Endodermal cell (in vitro differentiated cells): ENCODE measurements at regions not wholly inside any gene's neighbourhood (a gene's known extent, or its start where the extent isn't known, plus 50 kb on each side); places are given as distances from the start of the nearest gene placed in this dataset.

Experiments
- DNase-seq: peaks from one replicate; pipeline ENCODE4 v3.0.0-alpha.2; 2017
- H3K27ac ChIP-seq: 2 replicates; pipeline ENCODE4 v1.5.1; 2013; ENCODE audit warnings: mild to moderate bottlenecking, low read depth, low read length, moderate library complexity
- H3K27me3 ChIP-seq: 2 replicates; pipeline ENCODE4 v1.6.1; 2013; ENCODE audit warnings: mild to moderate bottlenecking, low read length, moderate library complexity; ENCODE audit not compliant: insufficient read depth, control insufficient read depth, poor library complexity, severe bottlenecking
- H3K36me3 ChIP-seq: 2 replicates; pipeline ENCODE4 v1.7.0; 2013; ENCODE audit warnings: mild to moderate bottlenecking, low read length, moderate library complexity; ENCODE audit not compliant: control insufficient read depth, insufficient read depth
- H3K4me1 ChIP-seq: one replicate; pipeline ENCODE4 v1.7.0; 2013; ENCODE audit warnings: low read length; ENCODE audit not compliant: control insufficient read depth, insufficient read depth
- H3K4me3 ChIP-seq: 2 replicates; pipeline ENCODE4 v1.5.1; 2013; ENCODE audit warnings: mild to moderate bottlenecking, low read length, moderate library complexity
- H3K9ac ChIP-seq: 2 replicates; pipeline ENCODE4 v1.6.1; 2013; ENCODE audit warnings: mild to moderate bottlenecking, low read length, moderate library complexity; ENCODE audit not compliant: poor library complexity, severe bottlenecking; ENCODE audit errors: extremely low read depth
- H3K9me3 ChIP-seq: 2 replicates; pipeline ENCODE4 v1.6.1; 2013; ENCODE audit warnings: mild to moderate bottlenecking, low read length, moderate library complexity; ENCODE audit not compliant: control insufficient read depth
- H3K27ac Mint-ChIP-seq: 2 replicates; pipeline ENCODE4 v1.8.0; 2020; ENCODE audit warnings: mixed read lengths
- H3K27me3 Mint-ChIP-seq: 2 replicates; pipeline ENCODE4 v1.8.0; 2021; ENCODE audit warnings: mild to moderate bottlenecking, mixed read lengths; ENCODE audit not compliant: insufficient read depth
- H3K36me3 Mint-ChIP-seq: 2 replicates; pipeline ENCODE4 v1.8.0; 2020; ENCODE audit warnings: low read depth, mixed read lengths
- H3K4me1 Mint-ChIP-seq: 2 replicates; pipeline ENCODE4 v1.8.0; 2020; ENCODE audit warnings: mixed read lengths
- H3K4me3 Mint-ChIP-seq: 2 replicates; pipeline ENCODE4 v1.8.0; 2020; ENCODE audit warnings: mild to moderate bottlenecking, moderate library complexity, mixed read lengths
- H3K9me3 Mint-ChIP-seq: 2 replicates; pipeline ENCODE4 v1.8.0; 2020; ENCODE audit warnings: mild to moderate bottlenecking, mixed read lengths
- WGBS, 2 experiments: methylation state at CpG; one replicate each; pipeline versions ENCODE4 v1.1.5 to v1.1.7; 2013; ENCODE audit warnings: missing lambda C conversion rate in 2 of 2, mixed read lengths in 1 of 2; ENCODE audit not compliant: insufficient coverage in 1 of 2, insufficient read length in 1 of 2; 5-methylcytosine and 5-hydroxymethylcytosine counted together
- TF ChIP-seq, protein P1 (sequence below): fragments of 200-600 bp; sonication (generic); conservative IDR thresholded peaks from 2 replicates; pipeline ENCODE4 v1.5.0; 2021; ENCODE audit warnings: antibody characterized with exemption, mild to moderate bottlenecking

DNA sequence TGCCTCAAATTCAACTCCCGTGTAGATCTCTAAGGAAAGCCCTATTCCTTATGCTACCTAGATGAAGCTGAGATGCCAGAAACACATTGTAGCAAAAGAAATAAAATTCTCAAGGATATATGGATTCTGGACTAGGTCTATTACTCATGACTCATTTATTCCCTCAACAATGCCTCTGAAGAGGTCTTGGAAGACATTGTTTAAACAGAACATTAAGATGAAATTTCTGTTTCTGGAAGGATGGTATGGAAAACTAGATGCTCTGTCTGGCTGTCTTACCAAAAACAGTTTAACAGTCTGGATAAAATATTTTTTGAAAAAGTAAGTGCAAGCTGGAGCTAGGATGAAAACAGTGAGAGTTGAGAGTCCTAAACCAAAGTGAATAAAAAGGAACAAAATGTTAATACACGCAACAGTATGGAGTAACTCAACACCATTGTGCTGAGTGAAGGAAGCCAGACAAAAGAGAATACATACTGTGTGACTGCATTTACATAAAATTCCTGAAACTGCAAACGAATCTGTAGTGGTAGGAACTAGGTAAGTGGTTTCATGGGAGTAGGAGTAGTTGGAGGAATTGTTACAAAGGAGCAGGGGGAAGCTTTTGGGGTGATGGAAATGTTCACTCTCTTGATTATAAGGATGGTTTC, 59.3 kb upstream of the GNG12 start:
- WGBS, 2 experiments = 64 to 74% methylated on average over 2 to 3 of the region's 3 CpGs
- no peaks in the 10 kb centered on the region for H3K27me3 Mint-ChIP-seq
- peak overlapping the region; percentile 3 for H3K27ac Mint-ChIP-seq
- no peaks in the 10 kb centered on the region for H3K4me1 Mint-ChIP-seq
- TF ChIP-seq, protein P1, sequence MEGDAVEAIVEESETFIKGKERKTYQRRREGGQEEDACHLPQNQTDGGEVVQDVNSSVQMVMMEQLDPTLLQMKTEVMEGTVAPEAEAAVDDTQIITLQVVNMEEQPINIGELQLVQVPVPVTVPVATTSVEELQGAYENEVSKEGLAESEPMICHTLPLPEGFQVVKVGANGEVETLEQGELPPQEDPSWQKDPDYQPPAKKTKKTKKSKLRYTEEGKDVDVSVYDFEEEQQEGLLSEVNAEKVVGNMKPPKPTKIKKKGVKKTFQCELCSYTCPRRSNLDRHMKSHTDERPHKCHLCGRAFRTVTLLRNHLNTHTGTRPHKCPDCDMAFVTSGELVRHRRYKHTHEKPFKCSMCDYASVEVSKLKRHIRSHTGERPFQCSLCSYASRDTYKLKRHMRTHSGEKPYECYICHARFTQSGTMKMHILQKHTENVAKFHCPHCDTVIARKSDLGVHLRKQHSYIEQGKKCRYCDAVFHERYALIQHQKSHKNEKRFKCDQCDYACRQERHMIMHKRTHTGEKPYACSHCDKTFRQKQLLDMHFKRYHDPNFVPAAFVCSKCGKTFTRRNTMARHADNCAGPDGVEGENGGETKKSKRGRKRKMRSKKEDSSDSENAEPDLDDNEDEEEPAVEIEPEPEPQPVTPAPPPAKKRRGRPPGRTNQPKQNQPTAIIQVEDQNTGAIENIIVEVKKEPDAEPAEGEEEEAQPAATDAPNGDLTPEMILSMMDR = no peak
- no peak overlapping the region for H3K9ac ChIP-seq
- no peaks in the 10 kb centered on the region for H3K36me3 Mint-ChIP-seq
- H3K4me3 ChIP-seq = no peak overlapping the region
- no peak for DNase-seq
- no peaks in the 10 kb centered on the region for H3K9me3 Mint-ChIP-seq
- no peak overlapping the region for H3K4me3 Mint-ChIP-seq
- no peak overlapping the region for H3K27ac ChIP-seq
- no peaks in the 10 kb centered on the region for H3K36me3 ChIP-seq
- no peaks in the 10 kb centered on the region for H3K27me3 ChIP-seq
- H3K9me3 ChIP-seq = no peaks in the 10 kb centered on the region
- H3K4me1 ChIP-seq = no peaks in the 10 kb centered on the region

GRCh38 chr1:67890857-67891256, 57.6 kb upstream of the GNG12 start:
- H3K9me3 Mint-ChIP-seq = no peaks in the 10 kb centered on the region
- no peaks in the 10 kb centered on the region for H3K4me1 Mint-ChIP-seq
- Histone ChIP-seq H3K27me3 (no peaks in the 10 kb centered on the region), H3K27ac (no peak overlapping the region), H3K9me3 (no peaks in the 10 kb centered on the region), H3K4me3 (no peak overlapping the region), H3K9ac (no peak overlapping the region), H3K36me3 (no peaks in the 10 kb centered on the region), H3K4me1 (no peaks in the 10 kb centered on the region)
- H3K27me3 Mint-ChIP-seq = no peaks in the 10 kb centered on the region
- no peak overlapping the region for H3K27ac Mint-ChIP-seq
- WGBS, 2 experiments = 87% methylated on average over 1 of the region's 1 CpG; no CpG with 5 or more reads in 1 of the 2 experiments
- H3K4me3 Mint-ChIP-seq = no peak overlapping the region
- TF ChIP-seq, protein P1 = no peak
- DNase-seq = no peak
- no peaks in the 10 kb centered on the region for H3K36me3 Mint-ChIP-seq

- Mint-ChIP-seq H3K36me3 (no peaks in the 10 kb centered on the region), H3K4me3 (no peak overlapping the region), H3K9me3 (no peaks in the 10 kb centered on the region), H3K27ac (no peak overlapping the region), H3K4me1 (no peaks in the 10 kb centered on the region), H3K27me3 (no peaks in the 10 kb centered on the region)
- no peak for DNase-seq
- Histone ChIP-seq H3K27ac (no peak overlapping the region), H3K4me1 (no peaks in the 10 kb centered on the region), H3K9ac (no peak overlapping the region), H3K36me3 (no peaks in the 10 kb centered on the region), H3K9me3 (no peaks in the 10 kb centered on the region), H3K27me3 (no peaks in the 10 kb centered on the region), H3K4me3 (no peak overlapping the region)
- TF ChIP-seq, protein P1 = no peak
These were observed 56.8 kb upstream of the GNG12 start for GRCh38 chr1:67889953-67890567.
